Stimulated activated naive CD4-positive, alpha-beta T cell (primary cell): ENCODE measurements at regions not wholly inside any gene's neighbourhood (a gene's known extent, or its start where the extent isn't known, plus 50 kb on each side); places are given as distances from the start of the nearest gene placed in this dataset.
A peak's percentile ranks its signal among the peaks of the same experiment; 100 is the strongest.

Experiments
- DNase-seq, 6 experiments: peaks; one replicate each; lab custom pipeline; 2025; lab: John Stamatoyannopoulos, UW

DNA sequence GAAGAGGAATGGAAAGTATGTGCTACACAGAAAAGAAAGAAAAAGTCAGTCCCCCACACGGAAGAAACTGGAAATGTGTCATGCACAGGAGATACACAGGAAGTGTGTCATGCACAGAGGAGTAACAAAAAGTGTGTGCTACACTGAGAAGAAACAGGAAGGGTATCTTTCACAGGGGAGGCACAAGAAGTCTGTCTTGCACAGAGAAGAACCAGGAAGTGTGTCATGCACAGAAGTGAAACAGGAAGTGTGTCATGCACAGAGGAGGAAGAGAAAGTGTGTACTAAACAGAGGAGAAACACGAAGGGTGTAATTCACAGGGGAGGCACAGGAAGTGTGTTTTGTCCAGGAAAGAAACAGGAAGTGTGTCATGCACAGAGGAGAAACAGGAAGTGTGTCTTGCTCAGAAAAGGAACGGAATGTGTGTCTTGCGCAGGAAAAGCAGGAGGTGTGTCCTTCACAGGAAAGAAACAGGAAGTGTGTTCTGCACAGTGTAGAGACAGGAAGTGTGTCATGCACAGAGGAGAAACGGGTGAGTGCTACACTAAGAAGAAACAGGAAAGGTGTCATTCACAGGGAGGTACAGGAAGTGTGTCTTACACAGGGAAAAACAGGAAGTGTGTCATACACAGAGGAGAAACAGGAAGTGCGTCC, 527.2 kb upstream of the PRKX start:
- DNase-seq = peak in 4 of 6 experiments; percentile 0 to 71 (median 66)

DNA sequence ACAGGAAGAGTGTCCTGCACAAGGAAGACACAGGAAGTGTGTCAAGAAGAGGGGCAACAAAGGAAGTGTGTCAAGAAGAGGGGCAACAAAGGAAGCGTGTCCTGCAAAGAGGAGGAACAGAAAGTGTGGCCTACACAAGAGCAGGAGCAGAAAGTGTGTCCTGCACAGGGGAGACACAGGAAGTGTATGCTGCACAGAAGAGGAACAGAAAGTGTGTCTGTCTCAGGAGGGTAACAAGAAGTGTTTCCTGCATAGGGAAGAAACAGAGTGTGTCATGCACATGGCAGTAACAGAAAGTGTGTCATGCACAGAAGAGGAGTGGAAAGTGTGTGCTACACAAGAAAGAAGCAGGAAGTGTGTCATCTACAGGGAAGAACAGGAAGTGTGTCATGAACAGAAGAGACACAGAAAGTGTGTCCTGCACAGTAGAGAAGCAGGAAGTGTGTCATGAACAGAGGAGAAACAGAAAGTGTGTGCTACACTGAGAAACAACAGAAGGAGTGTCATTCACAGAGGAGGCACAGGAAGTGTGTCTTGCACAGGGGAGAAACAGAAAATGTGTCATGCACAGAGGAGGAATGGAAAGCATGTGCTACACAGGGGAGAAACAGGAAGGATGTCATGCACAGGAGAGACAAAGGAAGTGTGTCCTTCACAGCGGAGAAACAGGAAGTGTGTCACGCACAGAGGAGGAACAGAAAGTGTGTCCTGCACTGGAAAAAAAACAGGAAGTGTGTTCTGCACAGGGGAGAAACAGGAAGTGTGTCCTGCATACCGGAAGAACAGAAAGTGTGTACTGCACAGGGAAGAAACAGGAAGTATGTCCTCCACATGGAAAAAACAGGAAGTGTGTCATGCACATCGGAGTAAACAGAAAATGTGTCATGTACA, 526.4 kb upstream of the PRKX start:
- peak in 3 of 6 experiments; percentile 23 to 71 (median 58) for DNase-seq

DNA sequence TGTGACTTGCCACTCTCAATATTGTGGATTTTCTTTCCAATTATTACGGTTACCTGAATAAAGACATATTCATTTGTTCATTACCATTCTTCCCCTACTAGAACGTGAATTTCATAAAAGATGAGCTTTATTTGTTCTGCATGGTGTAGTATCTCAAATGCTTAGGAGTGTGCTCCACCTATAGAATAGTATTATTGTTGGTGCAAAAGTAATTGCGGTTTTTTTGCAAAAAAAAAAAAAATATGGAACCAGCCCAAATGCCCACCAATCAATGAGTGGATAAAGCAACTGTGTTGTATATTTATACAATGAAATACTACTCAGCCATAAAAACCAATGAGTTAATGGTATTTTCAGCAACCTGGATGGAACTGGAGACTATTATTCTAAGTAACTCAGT, 525.5 kb upstream of the PRKX start:
- DNase-seq = no peak

DNA sequence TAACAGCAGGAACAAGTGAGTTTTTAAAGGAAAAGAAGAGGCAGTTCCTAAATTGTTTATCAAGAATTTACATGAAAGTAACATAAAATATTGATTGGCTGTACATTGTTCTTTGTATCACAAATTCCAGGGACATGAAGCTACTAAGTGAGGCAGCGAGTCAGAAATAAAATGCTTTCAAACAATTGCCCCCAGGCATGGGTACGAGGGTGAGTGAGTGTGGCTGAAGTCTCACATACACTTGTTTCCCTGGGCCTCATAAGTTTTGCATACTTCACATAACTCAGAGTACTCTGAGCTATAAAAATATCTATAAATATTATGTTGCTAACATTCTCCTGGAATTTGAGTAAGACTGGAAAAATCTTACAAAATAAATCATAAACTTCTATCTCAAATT, 511.6 kb upstream of the PRKX start:
- no peak for DNase-seq

DNA sequence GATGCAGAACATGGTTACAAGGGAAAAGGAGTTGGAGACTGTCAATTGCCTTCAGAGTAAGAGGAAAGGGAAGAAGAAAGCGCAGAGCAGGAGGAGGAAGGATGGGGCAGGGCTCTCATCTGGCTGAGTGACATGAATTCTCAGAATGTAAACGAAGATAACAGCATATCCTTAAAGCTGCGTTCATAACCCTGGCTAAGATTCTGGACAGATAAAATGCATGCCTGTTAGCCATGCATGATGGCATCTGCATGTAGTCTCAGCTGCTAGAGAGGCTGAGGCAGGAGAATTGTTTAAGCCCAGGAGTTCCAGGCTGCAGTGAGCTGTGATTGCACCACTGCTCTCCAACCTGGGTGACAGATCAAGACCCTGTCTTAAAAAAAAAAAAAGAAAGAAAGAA, 493.5 kb upstream of the PRKX start:
- no peak for DNase-seq

DNA sequence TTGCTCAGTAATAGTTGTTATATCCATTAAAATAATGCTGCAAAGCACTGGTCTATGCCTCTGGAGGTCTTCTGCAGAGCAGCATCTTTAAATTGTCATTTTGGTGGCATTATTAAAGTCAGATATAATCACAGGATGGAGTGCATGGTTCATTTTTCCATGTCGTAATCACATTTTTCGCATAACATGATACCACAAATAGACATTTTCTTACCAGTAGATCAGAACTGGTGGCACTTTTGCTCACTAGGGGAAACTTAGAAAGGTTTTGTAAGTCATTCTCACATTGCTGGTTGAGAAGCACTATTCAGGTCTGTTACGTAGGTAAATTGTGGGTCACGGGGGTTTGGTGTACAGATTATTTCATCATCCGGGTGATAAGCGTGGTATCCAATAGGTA, 484.5 kb upstream of the PRKX start:
- DNase-seq = no peak

DNA sequence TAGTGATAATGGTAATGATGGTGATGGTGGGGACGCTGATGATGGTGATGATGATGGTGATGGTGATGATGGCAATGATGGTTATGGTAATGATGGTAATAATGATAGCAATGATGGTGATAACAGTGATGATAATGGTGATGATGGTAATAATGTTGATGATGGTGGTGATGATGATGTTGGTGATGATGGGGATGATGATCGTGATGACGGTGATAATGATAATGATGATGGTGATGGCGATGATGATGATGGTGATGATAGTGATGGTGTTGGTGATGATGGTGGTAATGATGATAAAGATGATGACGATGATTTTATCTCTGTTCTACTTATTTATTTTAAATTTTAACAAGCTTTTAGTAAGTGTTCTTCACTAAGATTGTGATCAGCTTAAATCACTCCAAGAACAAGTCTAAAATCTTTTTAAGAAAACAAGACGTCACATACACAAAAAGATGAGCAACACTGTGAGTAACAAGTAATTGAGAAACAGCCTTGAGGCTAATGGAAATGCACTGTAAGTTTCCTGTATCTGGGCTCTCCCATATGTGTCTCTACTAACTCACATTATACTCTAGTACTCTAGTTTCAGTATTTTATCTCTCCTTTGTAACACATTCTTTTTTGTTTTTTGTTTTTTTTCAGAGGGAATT, 480.2 kb upstream of the PRKX start:
- DNase-seq = no peak

DNA sequence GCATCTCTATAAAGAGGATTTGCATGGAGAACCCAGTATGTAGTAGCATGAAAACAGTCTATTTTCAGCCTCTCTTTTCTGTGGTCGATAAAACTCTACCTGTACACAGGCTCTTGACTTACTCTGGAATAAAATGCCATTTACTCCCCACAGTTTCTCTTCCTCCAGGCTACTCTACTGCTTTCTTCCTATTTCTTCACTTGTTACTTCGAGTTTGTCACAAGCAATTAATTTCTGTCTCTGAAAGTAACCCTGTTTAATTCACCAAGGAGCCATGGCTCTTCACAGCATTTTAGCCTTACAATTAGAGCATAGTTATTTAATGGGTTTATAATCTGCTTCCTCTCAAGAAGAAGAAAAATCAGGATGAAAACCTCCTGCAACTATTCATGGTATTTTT, 472.9 kb upstream of the PRKX start:
- no peak for DNase-seq

DNA sequence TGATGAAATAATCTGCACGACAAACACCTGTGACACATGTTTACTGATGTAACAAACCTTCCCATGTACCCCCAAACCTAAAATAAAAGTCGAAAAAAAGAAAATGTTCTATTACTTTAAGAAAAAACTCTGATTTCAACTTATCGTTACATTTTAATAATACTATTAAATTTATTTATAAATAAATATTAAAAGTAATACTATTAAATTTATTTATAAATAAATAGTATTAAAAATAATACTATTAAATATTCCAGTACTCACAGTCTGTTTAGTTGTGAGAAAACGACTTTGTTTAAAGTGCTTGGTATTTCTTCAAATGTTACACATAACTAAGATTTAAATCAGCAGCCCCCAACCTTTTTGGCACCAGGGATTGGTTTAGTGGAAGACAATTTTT, 471.6 kb upstream of the PRKX start:
- no peak for DNase-seq

DNA sequence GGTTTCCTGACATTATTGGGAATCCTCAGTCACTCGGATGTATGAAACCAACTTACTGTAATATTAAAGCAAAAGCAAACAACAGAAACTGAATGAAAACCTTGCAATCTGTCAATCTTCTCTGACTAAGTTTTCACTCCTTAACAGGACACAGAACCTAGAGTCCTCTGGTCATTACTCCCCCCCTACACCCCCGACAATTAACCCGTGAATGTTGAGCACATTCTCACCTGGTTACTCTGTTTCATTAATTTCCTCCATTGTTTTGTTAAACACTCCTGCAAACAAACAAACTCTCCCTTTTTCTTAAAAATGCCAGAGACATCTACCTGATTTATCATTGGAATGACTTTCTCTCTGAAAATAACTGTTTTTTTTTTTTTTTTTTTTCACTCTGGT, 469.0 kb upstream of the PRKX start:
- no peak for DNase-seq

DNA sequence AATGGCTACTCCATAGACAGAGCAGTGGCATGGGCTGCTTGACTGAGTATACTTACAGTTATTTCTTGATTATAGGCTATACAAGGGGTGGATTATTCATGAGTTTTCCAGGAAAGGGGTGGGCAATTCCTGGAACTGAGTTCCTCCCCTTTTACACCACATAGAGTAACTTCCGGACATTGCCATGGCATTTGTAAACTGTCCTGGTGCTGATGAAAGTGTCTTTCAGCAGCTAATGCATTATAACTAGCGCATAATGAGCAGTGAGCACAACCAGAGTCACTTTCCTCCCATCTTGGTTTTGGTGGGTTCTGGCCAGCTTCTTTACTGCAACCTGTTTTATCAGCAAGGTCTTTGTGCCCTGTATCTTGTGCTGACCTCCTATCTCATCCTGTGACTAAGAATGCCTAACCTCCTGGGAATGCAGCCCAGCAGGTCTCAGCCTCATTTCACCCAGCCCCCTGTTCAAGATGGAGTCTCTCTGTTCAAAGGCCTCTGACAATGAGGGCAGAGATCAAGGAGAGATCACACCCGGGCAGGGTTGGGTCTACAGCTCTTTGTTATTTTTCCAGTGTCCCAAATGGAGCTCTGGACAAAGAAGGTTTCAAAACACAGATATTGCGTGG, 468.4 kb upstream of the PRKX start:
- no peak for DNase-seq

DNA sequence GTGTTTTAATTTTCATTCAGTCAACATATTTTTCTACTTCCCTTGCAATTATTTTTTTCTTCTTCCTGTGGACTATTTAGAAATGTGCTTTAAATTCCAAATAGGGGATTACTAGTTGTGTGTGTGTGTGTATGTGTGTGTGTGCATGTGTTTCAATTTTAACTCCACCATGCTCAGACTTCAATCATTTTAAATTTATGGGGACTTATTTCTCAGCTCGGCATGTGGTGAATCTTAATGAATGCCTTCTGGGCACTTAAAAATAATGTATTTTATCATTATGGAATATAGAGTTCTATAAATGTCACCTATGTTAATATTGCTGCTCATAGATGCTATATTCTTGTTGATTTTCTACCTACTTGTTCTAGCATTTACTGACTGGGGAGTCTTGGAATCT, 465.6 kb upstream of the PRKX start:
- DNase-seq = no peak

DNA sequence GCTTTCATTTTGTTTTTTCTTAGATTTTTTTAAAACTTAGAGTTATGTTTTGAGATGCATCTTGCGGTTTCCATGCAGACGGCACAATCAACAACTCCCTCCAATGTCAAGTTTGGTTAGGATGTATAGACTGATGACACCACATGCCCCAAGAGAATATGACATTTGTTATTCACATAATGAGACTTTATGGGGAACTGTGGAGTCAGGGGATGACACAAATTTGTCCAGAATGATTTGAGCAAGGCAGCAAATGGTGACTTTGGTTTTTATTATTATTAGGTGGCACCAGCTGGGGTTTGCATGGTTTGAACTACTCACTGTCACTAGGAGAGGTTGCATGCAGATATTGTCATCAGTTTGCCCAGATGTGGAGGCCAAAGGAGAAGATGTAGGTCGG, 461.8 kb upstream of the PRKX start:
- DNase-seq = no peak

DNA sequence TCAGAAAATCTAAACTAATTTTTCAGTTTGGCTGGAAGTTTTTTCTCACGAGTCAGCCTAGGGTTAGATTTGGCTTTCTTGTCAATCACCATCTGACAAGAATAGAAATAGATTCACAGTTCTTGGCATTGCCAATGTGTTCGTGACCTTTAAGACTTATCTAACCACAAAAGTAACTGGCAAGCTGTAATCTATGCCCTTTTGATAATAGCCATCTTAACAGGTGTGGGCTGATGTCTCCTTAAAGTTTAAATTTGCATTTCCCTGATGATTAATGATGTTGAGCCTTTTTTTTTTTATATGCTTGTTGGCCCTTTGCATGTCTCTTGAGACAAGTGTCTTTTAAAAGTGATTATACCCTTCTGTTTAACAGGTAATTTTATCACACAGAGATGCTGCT, 460.3 kb upstream of the PRKX start:
- no peak for DNase-seq

DNA sequence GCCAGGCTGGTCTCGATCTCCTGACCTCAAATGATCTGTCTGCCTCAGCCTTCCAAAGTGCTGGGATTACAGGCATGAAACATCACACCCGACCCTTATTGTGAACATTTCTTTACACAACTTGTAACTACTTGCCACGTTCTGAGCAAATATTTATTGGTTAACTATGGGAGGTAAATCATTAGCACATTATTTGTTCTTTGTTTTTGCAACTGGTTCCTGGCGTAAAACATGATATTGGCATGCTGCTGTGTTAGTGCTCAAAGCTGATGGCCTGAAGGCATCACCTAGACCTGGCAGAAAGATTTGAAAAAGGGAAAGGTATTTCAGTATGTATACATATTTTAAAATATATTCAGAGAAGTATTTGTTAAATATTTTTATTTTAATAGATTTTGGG, 438.3 kb upstream of the PRKX start:
- DNase-seq = no peak

DNA sequence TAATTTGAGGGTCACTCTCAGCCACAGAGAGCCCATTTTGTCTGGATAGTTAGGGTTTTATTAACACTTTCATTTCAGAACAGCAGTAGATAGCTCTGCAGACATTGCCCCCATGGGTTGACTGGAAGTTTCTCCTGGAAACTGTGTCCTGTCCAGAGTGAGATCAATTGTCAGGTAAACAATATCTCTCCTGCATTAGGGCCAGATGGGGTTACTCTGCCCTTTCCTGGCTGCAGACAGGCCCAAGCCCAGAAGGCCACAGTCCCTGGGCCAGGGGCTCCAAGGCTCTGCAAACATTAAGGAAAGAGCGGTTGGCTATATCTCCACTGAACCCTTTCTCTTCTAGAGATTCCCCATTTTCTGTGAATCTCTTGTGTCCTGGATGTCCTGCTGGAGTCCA, 436.8 kb upstream of the PRKX start:
- DNase-seq = no peak

DNA sequence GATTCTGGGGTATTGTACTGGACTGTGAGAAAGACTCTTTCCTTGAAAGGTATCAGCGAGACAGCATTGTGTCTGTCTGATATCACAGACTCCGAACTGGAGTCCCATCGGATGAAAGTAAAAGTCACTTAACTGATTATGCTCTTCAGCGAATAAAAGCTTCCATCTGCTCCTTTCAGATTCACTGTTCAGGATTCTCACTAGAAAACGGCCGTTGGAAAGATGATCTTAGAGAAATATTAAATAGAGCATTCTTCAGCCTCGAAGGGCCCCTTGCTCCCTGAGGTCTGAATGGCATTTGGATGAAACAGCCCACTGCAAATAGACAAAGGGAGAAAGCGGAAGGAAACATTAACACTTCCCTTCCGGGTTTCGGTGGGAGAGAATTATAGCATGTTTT, 416.2 kb upstream of the PRKX start:
- no peak for DNase-seq

DNA sequence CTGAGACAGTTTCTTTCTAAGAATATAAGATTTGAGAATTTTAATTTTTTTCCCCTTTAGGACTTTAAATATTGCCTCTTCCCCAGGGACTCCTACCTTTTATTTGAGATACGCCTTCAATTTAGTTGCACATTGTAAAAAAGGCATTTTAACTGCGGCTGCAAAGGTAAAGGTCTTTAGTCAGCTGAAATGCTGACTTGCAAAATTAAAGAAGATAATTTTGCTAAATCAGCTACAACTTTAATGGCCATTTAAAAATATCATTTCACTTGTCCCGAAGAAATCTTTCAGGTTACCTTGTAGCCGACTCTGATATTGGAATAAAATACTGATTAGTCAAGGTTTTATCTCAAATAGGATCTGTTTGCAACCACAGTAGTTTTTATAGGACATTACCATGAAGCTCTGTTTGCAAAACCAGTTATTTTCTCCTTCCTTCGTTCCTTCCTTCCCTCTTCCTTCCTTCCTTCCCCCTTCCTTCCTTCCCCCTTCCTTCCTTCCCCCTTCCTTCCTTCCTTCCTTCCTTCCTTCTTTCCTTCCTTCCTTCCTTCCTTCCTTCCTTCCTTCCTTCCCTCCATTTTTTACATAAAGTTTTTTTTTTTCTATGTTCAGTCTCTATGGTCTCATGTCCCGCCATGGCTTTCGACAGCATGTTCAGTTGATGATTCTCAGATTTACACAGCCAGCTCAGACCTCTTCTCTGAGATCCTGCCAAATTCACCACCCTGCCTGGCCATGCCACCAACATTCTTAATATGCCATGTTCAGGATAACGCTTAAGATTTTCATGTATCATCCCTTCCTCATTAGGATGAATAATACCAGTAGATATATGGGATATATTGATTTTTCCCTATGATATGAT, 405.4 kb upstream of the PRKX start:
- no peak for DNase-seq

DNA sequence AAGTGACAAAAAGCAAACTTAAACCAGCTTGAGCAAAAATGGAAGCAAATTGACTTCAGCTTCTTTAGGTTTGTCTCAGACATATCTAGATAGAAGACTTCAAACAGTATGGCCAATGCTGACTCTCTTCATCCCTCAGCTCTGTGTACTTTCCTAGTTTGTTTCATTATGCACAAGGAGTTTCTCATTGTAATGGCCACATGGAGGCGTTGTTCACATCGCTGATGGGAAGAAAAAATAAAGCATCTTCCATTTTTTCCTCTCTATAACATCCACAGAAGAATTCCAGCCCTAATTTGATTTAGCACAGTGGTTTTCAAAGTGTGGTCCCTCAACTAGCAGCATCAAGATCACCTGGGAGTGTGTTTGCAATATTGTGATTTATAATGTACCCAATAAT, 397.5 kb upstream of the PRKX start:
- no peak for DNase-seq

DNA sequence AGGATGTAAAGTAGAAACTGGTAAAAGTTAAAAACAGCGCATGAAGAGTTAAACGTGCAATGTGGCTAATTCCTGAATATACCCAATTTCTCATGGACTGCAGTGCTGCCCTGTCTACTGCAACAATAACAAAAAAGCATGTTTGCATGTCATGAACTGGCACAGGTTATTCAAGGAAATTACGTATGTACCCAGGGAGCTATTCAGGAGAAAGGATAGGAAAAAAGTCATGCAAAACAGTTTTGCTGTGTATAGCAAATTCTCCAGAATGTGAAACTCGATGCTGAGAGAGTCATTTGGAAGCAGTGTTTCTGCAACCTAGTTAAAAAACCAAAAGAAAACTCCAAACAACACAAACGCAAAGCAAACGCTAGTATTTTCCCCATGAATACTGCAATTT, 381.5 kb upstream of the PRKX start:
- DNase-seq = no peak

DNA sequence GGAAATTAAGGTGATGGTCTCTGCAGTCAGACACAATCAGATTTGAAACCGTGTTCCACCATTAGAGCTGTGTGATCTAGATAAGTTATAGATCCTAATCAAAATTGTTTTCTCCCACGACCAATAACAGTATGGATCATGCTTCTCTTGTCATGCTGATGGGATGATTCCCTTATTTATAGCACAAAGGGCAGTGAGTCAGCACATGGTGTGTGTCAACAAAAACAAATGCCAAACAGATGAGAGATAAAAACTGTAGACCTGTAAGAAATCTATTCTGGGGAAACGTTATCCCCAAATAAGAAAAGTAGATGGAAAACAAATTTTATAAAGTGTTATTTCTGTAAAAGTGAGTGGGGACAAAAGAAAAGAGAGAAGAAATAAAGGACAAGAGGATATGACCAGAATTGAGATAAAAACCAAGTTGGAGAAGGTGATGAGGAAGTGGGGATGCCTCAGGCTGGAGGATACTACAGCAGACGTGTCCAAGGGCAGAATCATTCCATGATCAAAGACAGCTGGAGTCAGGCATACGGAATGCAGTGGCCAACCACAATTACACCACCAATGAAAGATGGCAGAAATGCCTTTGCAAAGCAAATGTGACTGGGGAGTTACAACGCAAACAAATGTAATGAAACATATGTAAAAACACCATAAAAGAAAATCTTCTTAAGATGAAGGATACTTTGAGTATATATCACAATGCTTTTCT, 377.8 kb upstream of the PRKX start:
- DNase-seq = no peak
